ENCODE measurements at regions not wholly inside any gene's neighbourhood (a gene's known extent, or its start where the extent isn't known, plus 50 kb on each side); places are given as distances from the start of the nearest gene placed in this dataset.

GRCh38 chr10:130570074-130570473 lies 433.9 kb downstream of the GLRX3 start:
- TF ChIP-seq CTCF (conservative IDR thresholded peaks at IDR 0.05; ENCODE audit: low read depth, low read length), result no peak
- TF ChIP-seq POLR2A (IDR thresholded peaks at IDR 0.05; ENCODE audit: low read depth, low read length), result no peak
- TF ChIP-seq USF2 (IDR thresholded peaks at IDR 0.05; ENCODE audit: low read depth, low read length), result no peak
- no peak for TF ChIP-seq MAFK (IDR thresholded peaks at IDR 0.05; ENCODE audit: low read depth, low read length)
- no peak for TF ChIP-seq RAD21 (IDR thresholded peaks at IDR 0.05; ENCODE audit: low read length)
- no peak for TF ChIP-seq ELK1 (IDR thresholded peaks at IDR 0.05; ENCODE audit: borderline replicate concordance, low read depth, low read length)
- TF ChIP-seq MAZ (IDR thresholded peaks at IDR 0.05; ENCODE audit: borderline replicate concordance, low read depth, low read length), result no peak
- no peak for TF ChIP-seq SMC3 (IDR thresholded peaks at IDR 0.05; ENCODE audit: low read depth, low read length)
